Ishikawa (cell line): ENCODE measurements at regions not wholly inside any gene's neighbourhood (a gene's known extent, or its start where the extent isn't known, plus 50 kb on each side); places are given as distances from the start of the nearest gene placed in this dataset.

Experiments
- CEBPB ChIP-seq: IDR thresholded peaks from 2 replicates; pipeline ENCODE4 v1.6.1; 2012
- CREB1 ChIP-seq: IDR thresholded peaks from 2 replicates; pipeline ENCODE4 v1.6.1; 2012; ENCODE audit warnings: low read depth
- EP300 ChIP-seq: IDR thresholded peaks from 2 replicates; pipeline ENCODE4 v1.6.1; 2012; ENCODE audit warnings: borderline replicate concordance
- FOXM1 ChIP-seq: IDR thresholded peaks from 2 replicates; pipeline ENCODE4 v1.6.1; 2012; ENCODE audit warnings: low read depth, borderline replicate concordance
- NFIC ChIP-seq: IDR thresholded peaks from 2 replicates; pipeline ENCODE4 v1.6.1; 2012
- RAD21 ChIP-seq: IDR thresholded peaks from 2 replicates; pipeline ENCODE4 v1.6.1; 2012; ENCODE audit warnings: low read depth
- TAF1 ChIP-seq: IDR thresholded peaks from 2 replicates; pipeline ENCODE4 v1.6.1; 2012; ENCODE audit warnings: low read depth, mild to moderate bottlenecking
- TCF12 ChIP-seq: IDR thresholded peaks from 2 replicates; pipeline ENCODE4 v1.6.1; 2012; ENCODE audit warnings: low read depth
- YY1 ChIP-seq: IDR thresholded peaks from 2 replicates; pipeline ENCODE4 v1.6.1; 2012; ENCODE audit warnings: low read depth
- ZBTB7A ChIP-seq: IDR thresholded peaks from 2 replicates; pipeline ENCODE4 v1.6.1; 2012; ENCODE audit warnings: low read depth
- TF ChIP-seq, protein P1 (sequence below): IDR thresholded peaks from 2 replicates; pipeline ENCODE4 v1.6.1; 2012; ENCODE audit warnings: low read depth, mild to moderate bottlenecking
- TF ChIP-seq, protein P2 (sequence below): IDR thresholded peaks from 2 replicates; pipeline ENCODE4 v1.6.1; 2012
- TF ChIP-seq, protein P3 (sequence below): IDR thresholded peaks from 2 replicates; pipeline ENCODE4 v1.6.1; 2012

DNA sequence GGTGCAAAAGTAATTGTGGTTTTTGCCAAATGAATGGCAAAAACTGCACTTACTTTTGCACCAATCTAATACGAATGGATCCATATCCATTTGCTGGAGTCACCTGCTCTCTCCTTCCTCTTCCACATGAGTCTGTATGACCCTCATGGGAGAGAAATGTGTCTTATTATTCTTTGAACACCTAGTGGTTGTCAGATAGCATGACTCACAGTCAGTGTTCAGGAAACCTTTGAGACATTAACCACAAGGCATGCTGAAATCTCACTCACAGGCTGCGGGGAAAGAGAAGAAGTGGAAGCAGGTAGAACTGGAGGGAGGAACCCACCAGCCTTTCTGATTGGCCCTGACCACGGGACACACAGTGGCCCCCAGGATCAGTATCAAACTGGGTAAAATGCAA, 222.8 kb upstream of the KLF4 start:
- TF ChIP-seq ZBTB7A, result no peak
- TF ChIP-seq, protein P1, sequence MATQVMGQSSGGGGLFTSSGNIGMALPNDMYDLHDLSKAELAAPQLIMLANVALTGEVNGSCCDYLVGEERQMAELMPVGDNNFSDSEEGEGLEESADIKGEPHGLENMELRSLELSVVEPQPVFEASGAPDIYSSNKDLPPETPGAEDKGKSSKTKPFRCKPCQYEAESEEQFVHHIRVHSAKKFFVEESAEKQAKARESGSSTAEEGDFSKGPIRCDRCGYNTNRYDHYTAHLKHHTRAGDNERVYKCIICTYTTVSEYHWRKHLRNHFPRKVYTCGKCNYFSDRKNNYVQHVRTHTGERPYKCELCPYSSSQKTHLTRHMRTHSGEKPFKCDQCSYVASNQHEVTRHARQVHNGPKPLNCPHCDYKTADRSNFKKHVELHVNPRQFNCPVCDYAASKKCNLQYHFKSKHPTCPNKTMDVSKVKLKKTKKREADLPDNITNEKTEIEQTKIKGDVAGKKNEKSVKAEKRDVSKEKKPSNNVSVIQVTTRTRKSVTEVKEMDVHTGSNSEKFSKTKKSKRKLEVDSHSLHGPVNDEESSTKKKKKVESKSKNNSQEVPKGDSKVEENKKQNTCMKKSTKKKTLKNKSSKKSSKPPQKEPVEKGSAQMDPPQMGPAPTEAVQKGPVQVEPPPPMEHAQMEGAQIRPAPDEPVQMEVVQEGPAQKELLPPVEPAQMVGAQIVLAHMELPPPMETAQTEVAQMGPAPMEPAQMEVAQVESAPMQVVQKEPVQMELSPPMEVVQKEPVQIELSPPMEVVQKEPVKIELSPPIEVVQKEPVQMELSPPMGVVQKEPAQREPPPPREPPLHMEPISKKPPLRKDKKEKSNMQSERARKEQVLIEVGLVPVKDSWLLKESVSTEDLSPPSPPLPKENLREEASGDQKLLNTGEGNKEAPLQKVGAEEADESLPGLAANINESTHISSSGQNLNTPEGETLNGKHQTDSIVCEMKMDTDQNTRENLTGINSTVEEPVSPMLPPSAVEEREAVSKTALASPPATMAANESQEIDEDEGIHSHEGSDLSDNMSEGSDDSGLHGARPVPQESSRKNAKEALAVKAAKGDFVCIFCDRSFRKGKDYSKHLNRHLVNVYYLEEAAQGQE, result no peak
- no peak for TF ChIP-seq TAF1
- no peak for TF ChIP-seq YY1
- no peak for TF ChIP-seq EP300
- no peak for TF ChIP-seq CREB1
- TF ChIP-seq FOXM1, result no peak
- TF ChIP-seq, protein P2, sequence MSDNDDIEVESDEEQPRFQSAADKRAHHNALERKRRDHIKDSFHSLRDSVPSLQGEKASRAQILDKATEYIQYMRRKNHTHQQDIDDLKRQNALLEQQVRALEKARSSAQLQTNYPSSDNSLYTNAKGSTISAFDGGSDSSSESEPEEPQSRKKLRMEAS, result no peak
- TF ChIP-seq CEBPB, result no peak
- TF ChIP-seq TCF12, result no peak
- no peak for TF ChIP-seq NFIC
- no peak for TF ChIP-seq RAD21
- TF ChIP-seq, protein P3, sequence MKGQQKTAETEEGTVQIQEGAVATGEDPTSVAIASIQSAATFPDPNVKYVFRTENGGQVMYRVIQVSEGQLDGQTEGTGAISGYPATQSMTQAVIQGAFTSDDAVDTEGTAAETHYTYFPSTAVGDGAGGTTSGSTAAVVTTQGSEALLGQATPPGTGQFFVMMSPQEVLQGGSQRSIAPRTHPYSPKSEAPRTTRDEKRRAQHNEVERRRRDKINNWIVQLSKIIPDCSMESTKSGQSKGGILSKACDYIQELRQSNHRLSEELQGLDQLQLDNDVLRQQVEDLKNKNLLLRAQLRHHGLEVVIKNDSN, result no peak
